Upper lobe of left lung (tissue), 4 donors: ENCODE measurements at regions not wholly inside any gene's neighbourhood (a gene's known extent, or its start where the extent isn't known, plus 50 kb on each side); places are given as distances from the start of the nearest gene placed in this dataset.

Experiments
- CTCF ChIP-seq, 6 experiments: fragments of 450-650 bp in 4 of 6; fragments of 200-600 bp in 2 of 6; sonication (generic) in 2 of 6; IDR thresholded peaks; one replicate each; pipeline ENCODE4 v1.5.1; 2016 to 2019; ENCODE audit warnings: antibody characterized with exemption in 6 of 6
- EP300 ChIP-seq, 4 donors: sonication (generic); formaldehyde crosslinking; IDR thresholded peaks; one replicate each; pipeline ENCODE4 v1.5.1; 2017; ENCODE audit warnings: antibody characterized with exemption in 4 of 4, control low read depth in 2 of 4
- POLR2AphosphoS5 ChIP-seq, 2 donors: sonication (generic); formaldehyde crosslinking; IDR thresholded peaks; one replicate each; pipeline ENCODE4 v1.5.1; 2017; ENCODE audit warnings: antibody characterized with exemption in 2 of 2

GRCh38 chr6:134744301-134744700 is 205.6 kb downstream of the ALDH8A1 start:
- no peak for TF ChIP-seq POLR2AphosphoS5 (IDR thresholded peaks at IDR 0.05)
- TF ChIP-seq EP300 (IDR thresholded peaks at IDR 0.05), result no peak
- no peak for TF ChIP-seq CTCF (IDR thresholded peaks at IDR 0.05)
